HUES6 (cell line): ENCODE measurements at regions not wholly inside any gene's neighbourhood (a gene's known extent, or its start where the extent isn't known, plus 50 kb on each side); places are given as distances from the start of the nearest gene placed in this dataset.
"Not testable (repeated sequence)": the region's sequence is repeated elsewhere in the genome, so short reads cannot be mapped to it uniquely, and the experiment has no call there.

ENCODE experiments used
- H3K27ac ChIP-seq: 2 replicates; pipeline ENCODE4 v1.7.0; 2013; ENCODE audit warnings: low read depth, mild to moderate bottlenecking, low read length, inconsistent platforms
- H3K27me3 ChIP-seq: 2 replicates; pipeline ENCODE4 v1.6.1; 2013; ENCODE audit warnings: low read length; ENCODE audit not compliant: control insufficient read depth, insufficient read depth
- H3K36me3 ChIP-seq: 2 replicates; pipeline ENCODE4 v1.6.1; 2013; ENCODE audit warnings: low read length; ENCODE audit not compliant: control insufficient read depth, insufficient read depth
- H3K4me1 ChIP-seq: 2 replicates; pipeline ENCODE4 v1.6.1; 2013; ENCODE audit warnings: low read length; ENCODE audit not compliant: control insufficient read depth, insufficient read depth
- H3K4me3 ChIP-seq: 2 replicates; pipeline ENCODE4 v1.5.1; 2013; ENCODE audit warnings: low read depth, low read length
- H3K9ac ChIP-seq: one replicate; pipeline ENCODE4 v1.6.1; 2013; ENCODE audit warnings: mild to moderate bottlenecking, low read length
- H3K9me3 ChIP-seq: 2 replicates; pipeline ENCODE4 v1.6.1; 2013; ENCODE audit warnings: low read depth, low read length; ENCODE audit not compliant: control insufficient read depth, insufficient read depth

- no peak overlapping the region for H3K27ac ChIP-seq
- H3K4me1 ChIP-seq, result no peaks in the 10 kb centered on the region; the same call in 1 of the 2 replicates
- no peaks in the 10 kb centered on the region for H3K36me3 ChIP-seq
- no peak overlapping the region for H3K4me3 ChIP-seq
- no peaks in the 10 kb centered on the region; the same call in 1 of the 2 replicates for H3K27me3 ChIP-seq
- H3K9ac ChIP-seq, result no peak overlapping the region
- H3K9me3 ChIP-seq, result peaks cover 7% of the 10 kb centered on the region; the same call in 1 of the 2 replicates
Observed at GRCh38 chrX:65828599-65828998, 161.1 kb downstream of the MSN start.

- peaks cover 14% of the 10 kb centered on the region for H3K27me3 ChIP-seq
- H3K4me1 ChIP-seq, H3K9me3 ChIP-seq, H3K4me3 ChIP-seq, H3K9ac ChIP-seq, H3K27ac ChIP-seq, H3K36me3 ChIP-seq: not testable (repeated sequence)
Observed at GRCh38 chrX:65825226-65825625, 157.8 kb downstream of the MSN start.

GRCh38 chrX:65821721-65822496 is 154.5 kb downstream of the MSN start:
- Histone ChIP-seq H3K27me3 (peaks cover 14% of the 10 kb centered on the region), H3K4me3 (peak overlapping the region; percentile 56), H3K9me3 (peaks cover 5% of the 10 kb centered on the region; the same call in 1 of the 2 replicates), H3K36me3 (no peaks in the 10 kb centered on the region), H3K27ac (no peak overlapping the region), H3K4me1 (peaks cover 6% of the 10 kb centered on the region; the same call in 1 of the 2 replicates), H3K9ac (peak overlapping the region; percentile 48)

- H3K9ac ChIP-seq, result not testable (repeated sequence)
- peaks cover 14% of the 10 kb centered on the region for H3K27me3 ChIP-seq
Observed at GRCh38 chrX:65819983-65820382, 152.5 kb downstream of the MSN start.

GRCh38 chrX:65813245-65813644 is 145.8 kb downstream of the MSN start:
- Histone ChIP-seq H3K27me3 (no peaks in the 10 kb centered on the region), H3K4me1 (no peaks in the 10 kb centered on the region), H3K36me3 (no peaks in the 10 kb centered on the region), H3K9ac (no peak overlapping the region), H3K4me3 (no peak overlapping the region), H3K27ac (no peak overlapping the region), H3K9me3 (peaks cover 37% of the 10 kb centered on the region)

More at GRCh38 chrX:65819983-65820382, 152.5 kb downstream of the MSN start:
- H3K4me1 ChIP-seq, H3K4me3 ChIP-seq, H3K9me3 ChIP-seq, H3K36me3 ChIP-seq, H3K27ac ChIP-seq: not testable (repeated sequence)

GRCh38 chrX:65811558-65812228 is 144.2 kb downstream of the MSN start:
- no peak overlapping the region for H3K4me3 ChIP-seq
- no peaks in the 10 kb centered on the region for H3K36me3 ChIP-seq

More at GRCh38 chrX:65811558-65812228, 144.2 kb downstream of the MSN start:
- H3K27me3 ChIP-seq, result no peaks in the 10 kb centered on the region
- no peak overlapping the region for H3K9ac ChIP-seq
- no peak overlapping the region for H3K27ac ChIP-seq
- peaks cover 48% of the 10 kb centered on the region for H3K9me3 ChIP-seq
- no peaks in the 10 kb centered on the region for H3K4me1 ChIP-seq
